Renal pelvis (tissue), 1 donor: ENCODE measurements at regions not wholly inside any gene's neighbourhood (a gene's known extent, or its start where the extent isn't known, plus 50 kb on each side); places are given as distances from the start of the nearest gene placed in this dataset.

Experiments
- DNase-seq: peaks from one replicate; pipeline ENCODE4 v3.0.0-alpha.2; 2013

DNA sequence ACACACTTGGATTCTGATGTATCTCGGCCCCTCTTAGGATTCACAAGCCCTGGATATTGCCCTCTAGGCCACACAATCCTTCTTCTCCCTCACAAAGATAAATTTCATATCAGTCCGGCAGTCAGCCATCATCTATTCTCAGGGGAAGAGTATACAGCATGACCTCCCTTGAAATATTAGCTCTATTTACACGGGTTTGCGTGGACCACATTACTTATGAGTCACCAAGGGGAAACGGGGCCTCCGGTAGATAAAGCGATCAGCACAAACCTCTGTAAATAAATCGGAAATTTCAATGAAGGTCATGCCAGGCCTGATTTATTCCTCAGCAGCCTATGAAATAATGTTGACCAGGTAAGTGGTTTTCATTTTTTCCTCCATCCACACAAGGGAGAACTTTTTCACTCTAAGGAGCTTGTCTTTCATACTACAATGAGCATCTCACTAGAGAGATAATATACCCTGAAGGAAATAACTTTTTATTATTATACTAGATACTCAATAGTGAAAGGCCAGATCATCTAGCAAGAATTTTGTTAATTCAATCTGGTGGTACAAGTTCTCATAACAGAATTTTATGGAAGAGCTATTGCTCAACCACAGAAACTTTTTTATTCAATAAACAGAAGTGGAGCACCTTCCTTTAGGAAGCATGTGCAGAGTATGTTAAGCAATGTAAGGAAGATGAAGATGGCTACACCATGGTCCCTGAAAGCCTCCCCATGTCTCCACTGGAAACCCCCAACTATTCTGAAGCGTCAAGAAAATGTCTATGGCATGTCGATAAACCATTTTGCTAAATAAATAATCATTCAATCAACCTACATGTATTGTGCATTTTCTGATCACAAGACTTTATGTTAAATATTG lies 125.2 kb upstream of the PIK3C3 start:
- no peak for DNase-seq

GRCh38 chr18:41828137-41828536 lies 126.9 kb upstream of the PIK3C3 start:
- DNase-seq = peak; percentile 10

GRCh38 chr18:41820784-41821183 lies 134.2 kb upstream of the PIK3C3 start:
- DNase-seq = no peak

GRCh38 chr18:41818381-41819355 lies 136.4 kb upstream of the PIK3C3 start:
- no peak for DNase-seq

DNA sequence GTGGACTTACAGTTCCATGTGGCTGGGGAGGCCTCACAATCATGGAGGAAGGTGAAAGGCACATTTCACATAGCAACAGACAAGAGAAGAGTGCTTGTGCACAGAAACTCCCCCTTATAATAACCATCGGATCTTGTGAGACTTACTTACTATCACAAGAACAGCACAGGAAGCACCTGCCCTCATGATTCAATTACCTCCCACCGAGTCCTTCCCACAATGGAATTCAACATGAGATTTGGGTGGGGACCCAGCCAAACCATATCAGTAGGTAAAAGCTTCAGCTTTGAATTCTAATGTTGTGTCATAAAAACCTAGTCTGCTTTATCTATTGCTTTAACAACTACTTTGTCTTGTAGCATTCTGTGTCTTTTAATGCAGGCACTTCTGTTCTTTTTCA lies 140.4 kb upstream of the PIK3C3 start:
- no peak for DNase-seq

GRCh38 chr18:41809652-41810051 lies 145.4 kb upstream of the PIK3C3 start:
- DNase-seq = no peak

DNA sequence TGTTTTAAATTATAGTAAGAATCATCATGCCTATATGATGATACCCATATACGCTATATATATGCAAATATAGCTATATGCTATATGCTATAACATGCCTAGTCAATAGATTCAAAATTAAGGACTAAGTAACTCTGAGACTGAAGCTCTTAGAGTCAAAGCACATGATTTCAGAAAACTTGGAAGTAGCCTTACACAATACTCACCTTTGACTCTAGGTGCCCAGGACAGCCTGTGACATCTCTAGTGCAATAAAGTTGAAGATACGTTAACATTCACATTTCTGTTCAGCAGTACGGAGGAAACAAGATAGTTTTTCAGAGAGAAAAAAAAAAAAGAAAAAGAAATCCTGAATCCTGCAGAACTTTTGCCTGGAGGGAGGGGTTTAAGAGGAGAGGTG lies 149.7 kb upstream of the PIK3C3 start:
- DNase-seq = no peak

- DNase-seq = no peak
Observed at GRCh38 chr18:41798879-41799278, 156.2 kb upstream of the PIK3C3 start.

DNA sequence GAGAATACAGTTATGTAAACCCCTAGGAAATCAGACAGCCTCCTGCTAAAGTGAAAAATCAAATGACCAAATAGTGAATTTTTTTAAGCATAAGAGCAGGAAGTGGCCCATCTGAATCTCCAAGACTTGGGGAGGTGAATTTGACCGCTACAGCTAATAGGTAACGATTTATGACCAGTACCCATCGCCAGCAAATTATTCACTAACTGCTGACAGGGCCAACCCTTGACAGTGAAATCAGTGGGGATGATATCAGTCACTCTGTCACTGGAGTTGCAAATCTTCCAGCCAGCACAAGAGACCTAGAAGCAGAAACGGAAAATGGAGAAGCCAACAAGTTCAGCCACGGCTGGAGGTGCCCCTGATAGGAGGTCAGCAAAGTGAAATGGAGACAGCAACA lies 164.3 kb upstream of the PIK3C3 start:
- no peak for DNase-seq

- DNase-seq = no peak
Observed at GRCh38 chr18:41789001-41789400, 166.0 kb upstream of the PIK3C3 start.

- DNase-seq = no peak
Observed at GRCh38 chr18:41783879-41784278, 171.2 kb upstream of the PIK3C3 start.

GRCh38 chr18:41783065-41783818 lies 171.8 kb upstream of the PIK3C3 start:
- no peak for DNase-seq

DNA sequence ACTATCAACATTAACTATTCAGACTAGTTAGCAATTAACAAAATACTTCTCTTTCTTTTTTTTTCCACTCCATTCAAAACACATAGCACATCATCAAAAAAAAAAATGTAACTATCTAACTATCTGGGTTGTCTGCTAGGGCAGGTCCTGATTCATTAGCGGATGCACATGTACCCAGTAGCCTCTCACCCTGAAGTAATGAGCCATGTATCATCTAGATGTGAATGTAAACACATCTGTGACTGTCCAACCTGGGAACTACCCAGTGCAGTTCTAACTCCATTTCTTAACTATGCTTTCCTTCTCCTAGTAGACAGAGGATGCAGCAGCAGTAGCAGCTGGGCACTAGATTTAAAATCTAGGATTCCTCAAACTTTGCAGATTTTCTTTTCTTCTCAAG lies 183.1 kb upstream of the PIK3C3 start:
- peak; percentile 35 for DNase-seq

GRCh38 chr18:41769265-41769664 lies 185.8 kb upstream of the PIK3C3 start:
- DNase-seq = no peak

DNA sequence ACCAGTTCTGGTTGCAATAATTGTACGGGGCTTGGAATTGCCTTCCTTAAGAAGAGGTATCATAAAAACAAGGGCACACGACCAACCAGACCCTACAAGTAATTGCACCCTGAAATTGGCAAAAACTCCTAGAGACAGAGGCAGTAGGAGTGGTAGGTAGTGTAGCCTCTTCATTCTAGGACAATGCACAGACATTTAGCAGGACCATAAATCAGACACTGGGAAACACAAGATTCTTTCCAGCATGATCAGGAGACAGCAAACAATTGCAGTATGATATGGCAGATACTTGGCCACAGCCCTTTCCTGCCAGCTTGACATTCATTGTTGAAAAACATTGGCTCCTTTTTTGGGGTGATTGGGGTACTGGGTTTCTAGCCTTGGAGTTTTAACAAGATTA lies 186.6 kb upstream of the PIK3C3 start:
- no peak for DNase-seq

- DNase-seq = no peak
Observed at GRCh38 chr18:41767960-41768359, 187.1 kb upstream of the PIK3C3 start.

- no peak for DNase-seq
Observed at GRCh38 chr18:41765460-41765859, 189.6 kb upstream of the PIK3C3 start.

DNA sequence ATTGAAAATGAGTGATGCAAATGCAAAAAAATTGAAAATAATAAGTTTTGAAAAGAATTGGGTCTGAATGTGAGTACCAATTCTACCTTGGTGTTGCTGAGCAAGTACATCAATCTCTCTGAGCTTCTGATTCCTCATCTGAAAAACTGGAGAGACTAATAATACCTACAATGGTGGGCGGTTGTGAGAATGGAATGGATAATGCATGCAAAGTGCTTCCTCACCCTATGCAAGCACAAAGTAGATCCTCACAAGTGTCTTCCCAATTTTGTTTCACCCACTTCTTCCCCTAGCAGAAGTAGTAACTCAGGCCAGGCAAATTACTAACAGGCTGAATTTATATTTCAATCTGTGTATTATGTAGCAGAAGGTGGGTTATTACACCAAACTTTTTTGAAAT lies 191.7 kb upstream of the PIK3C3 start:
- no peak for DNase-seq

DNA sequence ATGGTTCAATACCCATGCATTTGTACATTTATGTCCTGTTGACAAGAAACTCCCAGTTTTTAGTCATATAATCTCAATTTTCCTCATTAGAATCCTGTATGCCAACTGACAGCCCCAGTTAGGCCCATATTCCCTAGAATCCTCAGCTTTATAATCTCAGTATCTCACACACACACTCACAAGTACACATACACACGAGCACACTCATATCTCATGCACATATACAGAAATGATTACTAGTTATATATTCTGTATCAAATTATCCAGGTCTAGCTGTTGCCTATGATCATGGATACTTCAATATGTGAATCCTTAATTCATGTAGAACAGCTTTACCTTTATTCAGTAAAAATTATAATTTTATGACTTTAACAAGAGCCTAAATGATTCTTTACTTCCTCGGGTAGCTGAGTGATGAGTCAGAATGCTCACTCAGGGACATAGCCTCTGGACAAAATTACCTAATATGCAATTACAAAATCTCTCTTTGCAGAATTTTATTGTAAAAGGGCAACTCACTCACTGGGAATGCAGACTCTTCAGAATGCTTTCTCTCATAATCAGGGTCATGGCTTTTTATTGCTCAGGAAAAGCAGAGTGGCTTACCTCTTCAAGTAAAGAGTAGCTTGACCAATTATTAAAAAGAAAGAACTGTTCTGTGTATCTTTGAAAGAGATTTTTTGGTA lies 193.6 kb upstream of the PIK3C3 start:
- DNase-seq = no peak

DNA sequence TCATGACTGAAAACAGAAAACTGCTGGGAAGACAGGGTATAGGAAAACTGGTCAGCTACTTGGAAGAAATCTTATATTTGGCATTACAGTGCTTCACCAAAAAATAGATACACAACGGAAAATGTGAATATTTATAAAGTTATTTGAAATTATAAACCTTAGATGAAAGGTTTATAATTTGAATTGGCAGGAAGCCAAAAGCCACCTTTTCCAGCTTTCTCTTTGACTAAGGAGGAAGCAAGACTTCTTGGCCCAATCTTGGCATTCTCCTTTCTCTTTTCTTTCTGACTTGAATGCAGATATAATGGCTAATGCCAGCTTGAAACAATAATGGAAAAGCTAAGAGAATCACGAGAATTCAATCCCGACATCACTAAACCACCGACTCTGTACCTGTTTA lies 196.5 kb upstream of the PIK3C3 start:
- DNase-seq = no peak

- no peak for DNase-seq
Observed at GRCh38 chr18:41756141-41756540, 198.9 kb upstream of the PIK3C3 start.

DNA sequence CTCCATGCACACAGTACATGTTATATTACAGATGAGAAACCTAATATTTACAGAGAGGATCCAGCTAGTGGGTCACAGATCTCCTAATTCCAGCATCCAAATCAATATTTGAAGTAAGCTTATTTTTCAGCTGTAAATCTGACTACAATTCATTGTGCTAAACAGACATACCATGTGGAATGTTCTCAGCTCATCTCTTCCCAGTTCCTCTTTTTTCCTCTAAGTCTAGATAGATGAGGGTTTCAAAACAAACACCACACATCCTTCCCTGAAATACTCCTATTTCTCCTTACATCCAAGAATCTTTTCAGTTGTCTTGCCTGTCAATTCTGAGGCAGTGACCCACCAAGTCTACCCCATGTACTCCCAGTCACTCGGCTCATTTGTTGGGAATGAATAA lies 200.7 kb upstream of the PIK3C3 start:
- DNase-seq = no peak
